22Rv1 (cell line): ENCODE measurements at regions not wholly inside any gene's neighbourhood (a gene's known extent, or its start where the extent isn't known, plus 50 kb on each side); places are given as distances from the start of the nearest gene placed in this dataset.

Experiments used
- ZFX ChIP-seq: fragments of 450-650 bp; IDR thresholded peaks from 2 replicates; pipeline ENCODE4 v1.6.1; 2017; ENCODE audit warnings: antibody characterized with exemption, borderline replicate concordance
- TF ChIP-seq, protein P1 (sequence below): fragments of 450-650 bp; IDR thresholded peaks from 2 replicates; pipeline ENCODE4 v1.5.1; 2017; ENCODE audit warnings: mild to moderate bottlenecking

DNA sequence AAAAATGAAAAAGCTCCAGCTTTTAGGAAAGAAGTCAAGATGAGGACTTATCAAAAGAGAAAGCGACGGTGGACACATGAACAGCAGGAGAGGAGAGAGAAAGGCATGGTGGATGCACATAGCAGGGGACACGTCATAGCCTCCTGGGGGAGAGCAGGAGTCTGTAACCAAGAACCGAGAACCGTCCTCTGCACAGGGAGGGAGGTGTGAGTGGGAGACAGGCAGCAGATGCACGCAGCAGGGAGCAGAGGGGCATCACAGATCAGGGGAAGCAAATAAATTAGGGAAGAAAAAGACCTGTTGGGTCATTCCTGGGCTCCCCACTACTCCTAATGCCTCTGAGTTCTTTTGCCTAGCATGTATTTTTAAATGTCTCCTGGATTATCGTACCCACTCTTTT, 138.1 kb upstream of the RMST start:
- TF ChIP-seq, protein P1, sequence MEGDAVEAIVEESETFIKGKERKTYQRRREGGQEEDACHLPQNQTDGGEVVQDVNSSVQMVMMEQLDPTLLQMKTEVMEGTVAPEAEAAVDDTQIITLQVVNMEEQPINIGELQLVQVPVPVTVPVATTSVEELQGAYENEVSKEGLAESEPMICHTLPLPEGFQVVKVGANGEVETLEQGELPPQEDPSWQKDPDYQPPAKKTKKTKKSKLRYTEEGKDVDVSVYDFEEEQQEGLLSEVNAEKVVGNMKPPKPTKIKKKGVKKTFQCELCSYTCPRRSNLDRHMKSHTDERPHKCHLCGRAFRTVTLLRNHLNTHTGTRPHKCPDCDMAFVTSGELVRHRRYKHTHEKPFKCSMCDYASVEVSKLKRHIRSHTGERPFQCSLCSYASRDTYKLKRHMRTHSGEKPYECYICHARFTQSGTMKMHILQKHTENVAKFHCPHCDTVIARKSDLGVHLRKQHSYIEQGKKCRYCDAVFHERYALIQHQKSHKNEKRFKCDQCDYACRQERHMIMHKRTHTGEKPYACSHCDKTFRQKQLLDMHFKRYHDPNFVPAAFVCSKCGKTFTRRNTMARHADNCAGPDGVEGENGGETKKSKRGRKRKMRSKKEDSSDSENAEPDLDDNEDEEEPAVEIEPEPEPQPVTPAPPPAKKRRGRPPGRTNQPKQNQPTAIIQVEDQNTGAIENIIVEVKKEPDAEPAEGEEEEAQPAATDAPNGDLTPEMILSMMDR, result no peak
- no peak for TF ChIP-seq ZFX
